HEK293 (cell line): ENCODE measurements at regions not wholly inside any gene's neighbourhood (a gene's known extent, or its start where the extent isn't known, plus 50 kb on each side); places are given as distances from the start of the nearest gene placed in this dataset.
A peak's percentile ranks its signal among the peaks of the same experiment; 100 is the strongest.

Source experiments
- CTCF ChIA-PET: fragments of 350-600 bp; formaldehyde crosslinking; extraction: SDS; loops from one replicate; lab custom pipeline; 2021; ENCODE audit warnings: antibody characterized with exemption; lab: Yijun Ruan, JAX
- POLR2A ChIA-PET: fragments of 300-600 bp; formaldehyde crosslinking; extraction: SDS; loops from one replicate; lab custom pipeline; 2020; ENCODE audit warnings: antibody characterized with exemption, inconsistent platforms; lab: Yijun Ruan, JAX
- H3K27ac ChIP-seq: fragments of 200-500 bp; sonication (Bioruptor generic); 2 replicates; pipeline ENCODE4 v1.5.1; 2014; ENCODE audit warnings: low read depth, low read length, control low read depth, inconsistent platforms; ENCODE audit errors: extremely low read depth
- H3K36me3 ChIP-seq, 2 experiments: fragments of 200-500 bp in 1 of 2; sonication (Bioruptor generic) in 1 of 2; 1 replicate in 1 of 2; 2 replicates in 1 of 2; pipeline ENCODE4 v1.5.1; 2014 to 2017; ENCODE audit warnings: inconsistent platforms in 2 of 2, low read length in 2 of 2; ENCODE audit not compliant: control insufficient read depth in 2 of 2, insufficient read depth in 1 of 2
- H3K4me1 ChIP-seq: fragments of 200-500 bp; sonication (Bioruptor generic); 2 replicates; pipeline ENCODE4 v1.5.1; 2014; ENCODE audit warnings: mild to moderate bottlenecking, low read length, inconsistent platforms; ENCODE audit not compliant: control insufficient read depth, insufficient read depth
- H3K4me3 ChIP-seq: 2 replicates; pipeline ENCODE4 v1.5.1; 2011; ENCODE audit warnings: low read depth, mild to moderate bottlenecking, control low read depth, low read length, moderate library complexity
- H3K9me3 ChIP-seq: fragments of 200-500 bp; sonication (Bioruptor generic); 2 replicates; pipeline ENCODE4 v1.5.1; 2014; ENCODE audit warnings: low read depth, low read length, inconsistent platforms; ENCODE audit not compliant: control insufficient read depth, insufficient read depth
- BCL11B ChIP-seq: fragments of 450-650 bp; formaldehyde crosslinking; IDR thresholded peaks from 2 replicates; pipeline ENCODE4 v1.5.1; 2016; ENCODE audit warnings: low read depth, missing biosample characterization, missing genetic modification characterization
- ELK4 ChIP-seq: IDR thresholded peaks from 2 replicates; pipeline ENCODE4 v1.6.1; 2011; ENCODE audit warnings: mild to moderate bottlenecking, low read depth, low read length, borderline replicate concordance
- ZBTB11 ChIP-seq: fragments of 450-650 bp; formaldehyde crosslinking; conservative IDR thresholded peaks from 2 replicates; pipeline ENCODE4 v1.5.1; 2016; ENCODE audit warnings: low read depth, missing biosample characterization, missing genetic modification characterization
- ZNF146 ChIP-seq: fragments of 450-650 bp; formaldehyde crosslinking; IDR thresholded peaks from 2 replicates; pipeline ENCODE4 v1.5.1; 2016; ENCODE audit warnings: missing biosample characterization, missing genetic modification characterization
- ZNF174 ChIP-seq: fragments of 450-650 bp; formaldehyde crosslinking; IDR thresholded peaks from 2 replicates; pipeline ENCODE4 v1.5.0; 2017; ENCODE audit warnings: missing biosample characterization, mild to moderate bottlenecking, missing genetic modification characterization
- ZNF23 ChIP-seq: fragments of 450-650 bp; formaldehyde crosslinking; IDR thresholded peaks from 2 replicates; pipeline ENCODE4 v1.5.1; 2016; ENCODE audit warnings: missing biosample characterization, missing genetic modification characterization, borderline replicate concordance
- ZNF248 ChIP-seq: fragments of 450-650 bp; formaldehyde crosslinking; IDR thresholded peaks from 2 replicates; pipeline ENCODE4 v1.5.1; 2017; ENCODE audit warnings: missing biosample characterization, missing genetic modification characterization
- ZNF529 ChIP-seq: fragments of 450-650 bp; formaldehyde crosslinking; IDR thresholded peaks from 2 replicates; pipeline ENCODE4 v1.5.1; 2017; ENCODE audit warnings: missing genetic modification characterization, missing biosample characterization; ENCODE audit not compliant: insufficient replicate concordance
- ZNF549 ChIP-seq: fragments of 450-650 bp; IDR thresholded peaks from 2 replicates; pipeline ENCODE4 v1.5.1; 2018; ENCODE audit warnings: missing biosample characterization, missing genetic modification characterization, mild to moderate bottlenecking, inconsistent platforms, moderate library complexity
- ZNF555 ChIP-seq: fragments of 450-650 bp; formaldehyde crosslinking; conservative IDR thresholded peaks from 2 replicates; pipeline ENCODE4 v1.5.1; 2017; ENCODE audit warnings: missing biosample characterization, mild to moderate bottlenecking, missing genetic modification characterization, inconsistent platforms
- ZNF645 ChIP-seq: fragments of 450-650 bp; formaldehyde crosslinking; IDR thresholded peaks from 2 replicates; pipeline ENCODE4; 2016; ENCODE audit warnings: missing biosample characterization, missing genetic modification characterization
- ZNF677 ChIP-seq: fragments of 450-650 bp; IDR thresholded peaks from 2 replicates; pipeline ENCODE4 v1.5.0; 2018; ENCODE audit warnings: missing biosample characterization, mild to moderate bottlenecking, missing genetic modification characterization, moderate library complexity
- ZNF701 ChIP-seq: fragments of 450-650 bp; formaldehyde crosslinking; IDR thresholded peaks from 2 replicates; pipeline ENCODE4 v1.5.1; 2016; ENCODE audit warnings: missing biosample characterization, missing genetic modification characterization
- TF ChIP-seq, protein P1 (sequence below): fragments of 450-650 bp; formaldehyde crosslinking; IDR thresholded peaks from 2 replicates; pipeline ENCODE4 v1.5.1; 2016; ENCODE audit warnings: missing biosample characterization, missing genetic modification characterization, borderline replicate concordance
- TF ChIP-seq, protein P2 (sequence below): fragments of 450-650 bp; formaldehyde crosslinking; IDR thresholded peaks from 2 replicates; pipeline ENCODE4 v1.5.1; 2016; ENCODE audit warnings: missing biosample characterization, missing genetic modification characterization, low read depth

- TF ChIP-seq, protein P1, sequence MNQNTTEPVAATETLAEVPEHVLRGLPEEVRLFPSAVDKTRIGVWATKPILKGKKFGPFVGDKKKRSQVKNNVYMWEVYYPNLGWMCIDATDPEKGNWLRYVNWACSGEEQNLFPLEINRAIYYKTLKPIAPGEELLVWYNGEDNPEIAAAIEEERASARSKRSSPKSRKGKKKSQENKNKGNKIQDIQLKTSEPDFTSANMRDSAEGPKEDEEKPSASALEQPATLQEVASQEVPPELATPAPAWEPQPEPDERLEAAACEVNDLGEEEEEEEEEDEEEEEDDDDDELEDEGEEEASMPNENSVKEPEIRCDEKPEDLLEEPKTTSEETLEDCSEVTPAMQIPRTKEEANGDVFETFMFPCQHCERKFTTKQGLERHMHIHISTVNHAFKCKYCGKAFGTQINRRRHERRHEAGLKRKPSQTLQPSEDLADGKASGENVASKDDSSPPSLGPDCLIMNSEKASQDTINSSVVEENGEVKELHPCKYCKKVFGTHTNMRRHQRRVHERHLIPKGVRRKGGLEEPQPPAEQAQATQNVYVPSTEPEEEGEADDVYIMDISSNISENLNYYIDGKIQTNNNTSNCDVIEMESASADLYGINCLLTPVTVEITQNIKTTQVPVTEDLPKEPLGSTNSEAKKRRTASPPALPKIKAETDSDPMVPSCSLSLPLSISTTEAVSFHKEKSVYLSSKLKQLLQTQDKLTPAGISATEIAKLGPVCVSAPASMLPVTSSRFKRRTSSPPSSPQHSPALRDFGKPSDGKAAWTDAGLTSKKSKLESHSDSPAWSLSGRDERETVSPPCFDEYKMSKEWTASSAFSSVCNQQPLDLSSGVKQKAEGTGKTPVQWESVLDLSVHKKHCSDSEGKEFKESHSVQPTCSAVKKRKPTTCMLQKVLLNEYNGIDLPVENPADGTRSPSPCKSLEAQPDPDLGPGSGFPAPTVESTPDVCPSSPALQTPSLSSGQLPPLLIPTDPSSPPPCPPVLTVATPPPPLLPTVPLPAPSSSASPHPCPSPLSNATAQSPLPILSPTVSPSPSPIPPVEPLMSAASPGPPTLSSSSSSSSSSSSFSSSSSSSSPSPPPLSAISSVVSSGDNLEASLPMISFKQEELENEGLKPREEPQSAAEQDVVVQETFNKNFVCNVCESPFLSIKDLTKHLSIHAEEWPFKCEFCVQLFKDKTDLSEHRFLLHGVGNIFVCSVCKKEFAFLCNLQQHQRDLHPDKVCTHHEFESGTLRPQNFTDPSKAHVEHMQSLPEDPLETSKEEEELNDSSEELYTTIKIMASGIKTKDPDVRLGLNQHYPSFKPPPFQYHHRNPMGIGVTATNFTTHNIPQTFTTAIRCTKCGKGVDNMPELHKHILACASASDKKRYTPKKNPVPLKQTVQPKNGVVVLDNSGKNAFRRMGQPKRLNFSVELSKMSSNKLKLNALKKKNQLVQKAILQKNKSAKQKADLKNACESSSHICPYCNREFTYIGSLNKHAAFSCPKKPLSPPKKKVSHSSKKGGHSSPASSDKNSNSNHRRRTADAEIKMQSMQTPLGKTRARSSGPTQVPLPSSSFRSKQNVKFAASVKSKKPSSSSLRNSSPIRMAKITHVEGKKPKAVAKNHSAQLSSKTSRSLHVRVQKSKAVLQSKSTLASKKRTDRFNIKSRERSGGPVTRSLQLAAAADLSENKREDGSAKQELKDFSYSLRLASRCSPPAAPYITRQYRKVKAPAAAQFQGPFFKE (tag by site-specific recombination): no peak
- no peak for TF ChIP-seq ZNF677 (tag by site-specific recombination)
- TF ChIP-seq ZNF248 (tag by site-specific recombination): no peak
Measured at GRCh38 chr6:104606361-104606760, 253.4 kb downstream of the HACE1 start (continued).

- H3K4me3 ChIP-seq: no peak overlapping the region
- H3K4me1 ChIP-seq: no peaks in the 10 kb centered on the region
- ChIA-PET POLR2A (no interaction called here), CTCF (interaction anchor here (0.7 kb wide), 1 partner anchor 1092 kb away, joined by 3 read pairs; no protein-coding TSS in a partner anchor)
- no peaks in the 10 kb centered on the region for H3K36me3 ChIP-seq
- H3K9me3 ChIP-seq: no peaks in the 10 kb centered on the region
- TF ChIP-seq ZNF23 (peak; percentile 43; the same call in 1 of the 2 replicates), ZNF555 (tag by site-specific recombination) (no peak)
- H3K27ac ChIP-seq: no peak overlapping the region
Measured at GRCh38 chr6:104604685-104605084, 255.0 kb downstream of the HACE1 start.

- CTCF ChIA-PET: interaction anchor here (1.0 kb wide), 1 partner anchor 11 kb away, joined by 3 read pairs; no protein-coding TSS in a partner anchor
- Histone ChIP-seq H3K9me3 (no peaks in the 10 kb centered on the region), H3K4me1 (no peaks in the 10 kb centered on the region), H3K36me3 (no peaks in the 10 kb centered on the region), H3K27ac (no peak overlapping the region), H3K4me3 (no peak overlapping the region)
- POLR2A ChIA-PET: no interaction called here
- TF ChIP-seq ZNF701 (tag by site-specific recombination): no peak
- TF ChIP-seq BCL11B (tag by site-specific recombination): no peak
- TF ChIP-seq, protein P2, sequence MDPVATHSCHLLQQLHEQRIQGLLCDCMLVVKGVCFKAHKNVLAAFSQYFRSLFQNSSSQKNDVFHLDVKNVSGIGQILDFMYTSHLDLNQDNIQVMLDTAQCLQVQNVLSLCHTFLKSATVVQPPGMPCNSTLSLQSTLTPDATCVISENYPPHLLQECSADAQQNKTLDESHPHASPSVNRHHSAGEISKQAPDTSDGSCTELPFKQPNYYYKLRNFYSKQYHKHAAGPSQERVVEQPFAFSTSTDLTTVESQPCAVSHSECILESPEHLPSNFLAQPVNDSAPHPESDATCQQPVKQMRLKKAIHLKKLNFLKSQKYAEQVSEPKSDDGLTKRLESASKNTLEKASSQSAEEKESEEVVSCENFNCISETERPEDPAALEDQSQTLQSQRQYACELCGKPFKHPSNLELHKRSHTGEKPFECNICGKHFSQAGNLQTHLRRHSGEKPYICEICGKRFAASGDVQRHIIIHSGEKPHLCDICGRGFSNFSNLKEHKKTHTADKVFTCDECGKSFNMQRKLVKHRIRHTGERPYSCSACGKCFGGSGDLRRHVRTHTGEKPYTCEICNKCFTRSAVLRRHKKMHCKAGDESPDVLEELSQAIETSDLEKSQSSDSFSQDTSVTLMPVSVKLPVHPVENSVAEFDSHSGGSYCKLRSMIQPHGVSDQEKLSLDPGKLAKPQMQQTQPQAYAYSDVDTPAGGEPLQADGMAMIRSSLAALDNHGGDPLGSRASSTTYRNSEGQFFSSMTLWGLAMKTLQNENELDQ (tag by site-specific recombination): no peak
- no peak for TF ChIP-seq ZNF549 (tag by site-specific recombination)
- TF ChIP-seq ZNF174: no peak
- no peak for TF ChIP-seq ELK4
- no peak for TF ChIP-seq ZNF677 (tag by site-specific recombination)
- TF ChIP-seq ZNF23: no peak
- TF ChIP-seq ZNF529 (tag by site-specific recombination): no peak
- TF ChIP-seq ZNF645 (tag by site-specific recombination): no peak
- no peak for TF ChIP-seq ZBTB11 (tag by site-specific recombination)
- TF ChIP-seq ZNF146 (tag by site-specific recombination): no peak
Measured at GRCh38 chr6:104603108-104603745, 256.5 kb downstream of the HACE1 start.
